Mesenchymal stem cell (in vitro differentiated cells and primary cell): ENCODE measurements at regions not wholly inside any gene's neighbourhood (a gene's known extent, or its start where the extent isn't known, plus 50 kb on each side); places are given as distances from the start of the nearest gene placed in this dataset.

Experiments
- DNase-seq: peaks from one replicate; pipeline ENCODE4 v3.0.0-alpha.2; 2013
- H2AFZ ChIP-seq: one replicate; pipeline ENCODE4 v1.6.1; 2013; ENCODE audit warnings: low read depth, mild to moderate bottlenecking, control low read depth, inconsistent platforms, low read length, moderate library complexity
- H2AK5ac ChIP-seq: 2 replicates; pipeline ENCODE4 v1.6.1; 2013; ENCODE audit warnings: low read length, moderate library complexity, mild to moderate bottlenecking, inconsistent platforms; ENCODE audit not compliant: severe bottlenecking
- H2BK120ac ChIP-seq: one replicate; pipeline ENCODE4 v1.6.1; 2013; ENCODE audit warnings: low read depth, mild to moderate bottlenecking, inconsistent platforms, low read length, moderate library complexity
- H2BK12ac ChIP-seq, 2 experiments: one replicate each; pipeline ENCODE4 v1.6.1; 2013; ENCODE audit warnings: inconsistent platforms in 2 of 2, low read length in 2 of 2, mild to moderate bottlenecking in 2 of 2, moderate library complexity in 2 of 2, control low read depth in 1 of 2
- H2BK15ac ChIP-seq: one replicate; pipeline ENCODE4 v1.6.1; 2013; ENCODE audit warnings: mild to moderate bottlenecking, low read depth, inconsistent platforms; ENCODE audit not compliant: poor library complexity, severe bottlenecking
- H2BK5ac ChIP-seq: 2 replicates; pipeline ENCODE4 v1.6.1; 2013; ENCODE audit warnings: low read depth, mild to moderate bottlenecking, low read length, control low read depth, inconsistent platforms; ENCODE audit not compliant: poor library complexity, severe bottlenecking
- H3K14ac ChIP-seq, 2 experiments: one replicate each; pipeline ENCODE4 v1.6.1; 2013; ENCODE audit warnings: inconsistent platforms in 2 of 2, low read length in 2 of 2, control low read depth in 1 of 2, mild to moderate bottlenecking in 1 of 2, moderate library complexity in 1 of 2
- H3K18ac ChIP-seq, 2 experiments: one replicate each; pipeline ENCODE4 v1.6.1; 2013; ENCODE audit warnings: inconsistent platforms in 2 of 2, low read length in 2 of 2, control low read depth in 1 of 2, low read depth in 1 of 2, mild to moderate bottlenecking in 1 of 2
- H3K23ac ChIP-seq, 2 experiments: one replicate each; pipeline ENCODE4 v1.6.1; 2013; ENCODE audit warnings: inconsistent platforms in 2 of 2, low read length in 2 of 2, mild to moderate bottlenecking in 2 of 2, moderate library complexity in 2 of 2, control low read depth in 1 of 2
- H3K27ac ChIP-seq: 2 replicates; pipeline ENCODE4 v1.5.1; 2013; ENCODE audit warnings: mild to moderate bottlenecking, moderate library complexity, low read length, control low read depth, inconsistent platforms; ENCODE audit not compliant: poor library complexity, severe bottlenecking
- H3K27me3 ChIP-seq, 2 experiments: 2 replicates each; pipeline versions ENCODE4 v1.6.1 to v1.7.0; 2013; ENCODE audit warnings: low read length in 2 of 2, mild to moderate bottlenecking in 2 of 2, moderate library complexity in 2 of 2, control low read depth in 1 of 2, inconsistent platforms in 1 of 2; ENCODE audit not compliant: control insufficient read depth in 1 of 2, insufficient read depth in 1 of 2
- H3K36me3 ChIP-seq, 2 experiments: 2 replicates each; pipeline versions ENCODE4 v1.6.1 to v1.7.0; 2013; ENCODE audit warnings: low read length in 2 of 2, control low read depth in 1 of 2, inconsistent platforms in 1 of 2, low read depth in 1 of 2, mild to moderate bottlenecking in 1 of 2; ENCODE audit not compliant: insufficient read depth in 2 of 2, control insufficient read depth in 1 of 2
- H3K4ac ChIP-seq, 2 experiments: one replicate each; pipeline ENCODE4 v1.6.1; 2013; ENCODE audit warnings: inconsistent platforms in 2 of 2, low read length in 2 of 2, mild to moderate bottlenecking in 2 of 2, moderate library complexity in 2 of 2, control low read depth in 1 of 2, low read depth in 1 of 2
- H3K4me1 ChIP-seq: 2 replicates; pipeline ENCODE4 v1.6.1; 2013; ENCODE audit warnings: low read depth, low read length, control low read depth; ENCODE audit not compliant: control insufficient read depth, insufficient read depth
- H3K4me2 ChIP-seq: 2 replicates; pipeline ENCODE4 v1.6.1; 2013; ENCODE audit warnings: low read length, mild to moderate bottlenecking, inconsistent platforms; ENCODE audit not compliant: poor library complexity, severe bottlenecking
- H3K4me3 ChIP-seq, 2 experiments: 2 replicates each; pipeline versions ENCODE4 v1.5.1 to v1.7.0; 2013; ENCODE audit warnings: low read length in 2 of 2, mild to moderate bottlenecking in 2 of 2, control low read depth in 1 of 2, low read depth in 1 of 2; ENCODE audit not compliant: insufficient read depth in 1 of 2
- H3K79me1 ChIP-seq: replicated peaks from 2 replicates; pipeline ENCODE4 v1.6.1; 2013; ENCODE audit warnings: mild to moderate bottlenecking, control low read depth, low read length, inconsistent platforms; ENCODE audit not compliant: poor library complexity, severe bottlenecking
- H3K9ac ChIP-seq: 2 replicates; pipeline ENCODE4 v1.7.0; 2013; ENCODE audit warnings: mild to moderate bottlenecking, low read length, moderate library complexity
- H3K9me3 ChIP-seq: 2 replicates; pipeline ENCODE4 v1.7.0; 2013; ENCODE audit warnings: mild to moderate bottlenecking, low read length; ENCODE audit not compliant: control insufficient read depth
- H4K8ac ChIP-seq: one replicate; pipeline ENCODE4 v1.6.1; 2013; ENCODE audit warnings: inconsistent platforms, mild to moderate bottlenecking, low read length, moderate library complexity
- H4K91ac ChIP-seq: one replicate; pipeline ENCODE4 v1.6.1; 2013; ENCODE audit warnings: mild to moderate bottlenecking, low read length, inconsistent platforms
- WGBS: methylation state at CpG from one replicate; pipeline ENCODE4 v1.1.7; 2013; ENCODE audit warnings: mixed read lengths; 5-methylcytosine and 5-hydroxymethylcytosine counted together

GRCh38 chr10:118979661-118980060 lies 49.9 kb upstream of the NANOS1 start:
- no peak overlapping the region for H3K9ac ChIP-seq
- no peak overlapping the region for H3K4me3 ChIP-seq
- H3K79me1 ChIP-seq = no peaks in the 10 kb centered on the region
- H3K9me3 ChIP-seq = peaks cover 5% of the 10 kb centered on the region
- H3K18ac ChIP-seq = no peak overlapping the region
- no peak overlapping the region for H4K91ac ChIP-seq
- no peaks in the 10 kb centered on the region for H3K36me3 ChIP-seq
- H3K27me3 ChIP-seq = peaks cover 6 to 26% of the 10 kb centered on the region in 2 experiments
- peaks cover 2% of the 10 kb centered on the region for H3K4me1 ChIP-seq
- H3K4ac ChIP-seq = no peak overlapping the region
- no peak overlapping the region for H2BK15ac ChIP-seq
- no peak overlapping the region for H4K8ac ChIP-seq
- H2AFZ ChIP-seq = no peak overlapping the region
- no peak overlapping the region for H3K23ac ChIP-seq
- no peak overlapping the region for H3K14ac ChIP-seq
- no peak overlapping the region for H2BK12ac ChIP-seq
- no peak overlapping the region for H2AK5ac ChIP-seq
- H2BK5ac ChIP-seq = no peak overlapping the region
- no peak overlapping the region for H2BK120ac ChIP-seq
- no peak overlapping the region for H3K27ac ChIP-seq
- no peak for DNase-seq
- H3K4me2 ChIP-seq = no peak overlapping the region
- WGBS = 94% methylated on average over 8 of the region's 8 CpGs
